BJ (cell line): ENCODE measurements at regions not wholly inside any gene's neighbourhood (a gene's known extent, or its start where the extent isn't known, plus 50 kb on each side); places are given as distances from the start of the nearest gene placed in this dataset.

Experiments used
- small RNA-seq: library from RNA; depleted of rRNA; stranded (forward); fragments of <200 nt; gene quantifications from one replicate; pipeline ENCODE3, GENCODE V24; 2012; ENCODE audit warnings: low replicate concordance, low read depth; ENCODE audit not compliant: insufficient read length

Small RNA genes lying in the stretch of these regions (small RNA-seq; reads per million reads assigned to genes)
- 57.1 reads per million, percentile 89 among the genes with 10 or more reads in this experiment for gene MIRLET7A1
- 1,540 reads per million, percentile 97 among the genes with 10 or more reads in this experiment for gene MIRLET7D
- 2,087 reads per million, percentile 97 among the genes with 10 or more reads in this experiment for gene MIRLET7F1
